DMS53 treated with DMSO at 0.1 percent for 48 hours (cell line): ENCODE measurements at regions not wholly inside any gene's neighbourhood (a gene's known extent, or its start where the extent isn't known, plus 50 kb on each side); places are given as distances from the start of the nearest gene placed in this dataset.
"Not testable (repeated sequence)": the region's sequence is repeated elsewhere in the genome, so short reads cannot be mapped to it uniquely, and the experiment has no call there.

Experiments
- DNase-seq: peaks from one replicate; lab custom pipeline; 2025; ENCODE audit not compliant: unreplicated experiment; lab: John Stamatoyannopoulos, UW

DNA sequence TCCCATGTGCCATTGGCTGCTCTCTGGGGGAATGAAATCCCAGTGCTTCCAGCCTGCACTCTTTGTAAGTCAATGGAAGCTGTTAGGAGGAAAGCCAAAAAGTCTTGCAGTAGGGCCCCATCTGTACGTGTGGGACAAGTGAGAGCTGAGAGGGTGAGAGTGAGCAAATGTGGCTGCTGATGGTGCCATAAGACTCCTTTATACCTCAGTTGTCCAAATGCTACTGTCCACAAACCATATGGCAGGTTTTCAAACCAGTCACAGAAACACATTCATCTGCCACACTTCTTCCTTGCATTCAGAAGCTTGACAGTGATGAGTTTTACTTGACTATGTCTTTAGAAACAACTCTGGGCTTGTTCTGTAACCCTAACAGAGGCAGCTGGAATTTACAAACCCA, 543.8 kb downstream of the CSNK1G3 start:
- DNase-seq: no peak

DNA sequence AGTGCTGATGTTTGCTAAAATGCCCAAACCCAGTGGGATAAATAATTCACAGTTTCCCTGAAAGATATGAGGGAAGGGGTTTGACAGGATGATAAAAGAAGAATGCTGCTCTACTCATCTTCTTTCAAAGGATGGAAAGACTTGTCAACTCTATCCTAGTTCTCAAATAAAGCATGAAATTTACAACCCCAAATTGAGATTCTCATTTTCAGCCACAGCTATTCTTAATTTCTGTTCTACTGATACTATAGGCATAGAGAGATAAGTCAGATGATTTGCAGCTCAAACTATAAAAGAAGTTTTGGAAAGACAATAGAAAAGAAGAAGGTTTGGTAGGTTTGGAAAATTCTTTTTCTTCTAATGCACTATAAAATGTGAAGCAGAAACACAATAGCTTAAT, 542.6 kb downstream of the CSNK1G3 start:
- DNase-seq: no peak

DNA sequence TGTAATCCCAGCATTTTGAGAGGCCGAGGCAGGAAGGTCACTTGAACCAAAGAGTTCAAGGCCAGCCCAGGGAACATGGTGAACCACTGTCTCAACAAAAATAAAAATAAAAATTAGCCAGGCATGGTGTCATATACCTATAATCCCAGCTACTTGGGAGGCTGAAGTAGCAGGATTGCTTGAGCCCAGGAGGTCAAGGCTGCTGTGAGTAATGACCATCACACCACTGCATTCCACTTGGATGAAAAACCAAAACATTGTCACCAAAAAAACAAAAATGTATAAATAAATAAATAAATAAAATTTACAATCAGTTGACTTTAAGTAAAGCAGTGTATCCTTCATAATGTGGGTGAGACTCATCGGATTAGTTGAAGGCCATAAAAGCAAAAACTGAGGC, 541.4 kb downstream of the CSNK1G3 start:
- DNase-seq: no peak

DNA sequence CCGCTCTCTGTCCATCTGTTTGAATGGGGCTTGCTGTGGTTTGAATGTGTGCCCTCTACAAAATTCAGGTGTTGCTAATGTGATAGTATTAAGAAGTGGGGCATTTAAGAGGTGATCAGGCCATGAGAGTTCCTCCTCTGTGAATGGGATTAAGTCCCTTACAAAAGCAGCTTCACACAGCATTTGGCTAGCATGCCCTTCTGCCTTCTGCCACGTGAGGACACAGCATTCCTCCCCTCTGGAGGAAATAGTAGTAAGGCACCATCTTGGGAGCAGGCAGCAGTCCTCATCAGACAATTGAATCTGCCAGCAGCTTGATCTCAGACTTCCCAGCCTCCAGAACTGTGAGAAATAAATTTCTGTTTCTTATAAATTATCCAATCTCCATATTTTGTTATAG, 540.2 kb downstream of the CSNK1G3 start:
- no peak for DNase-seq

DNA sequence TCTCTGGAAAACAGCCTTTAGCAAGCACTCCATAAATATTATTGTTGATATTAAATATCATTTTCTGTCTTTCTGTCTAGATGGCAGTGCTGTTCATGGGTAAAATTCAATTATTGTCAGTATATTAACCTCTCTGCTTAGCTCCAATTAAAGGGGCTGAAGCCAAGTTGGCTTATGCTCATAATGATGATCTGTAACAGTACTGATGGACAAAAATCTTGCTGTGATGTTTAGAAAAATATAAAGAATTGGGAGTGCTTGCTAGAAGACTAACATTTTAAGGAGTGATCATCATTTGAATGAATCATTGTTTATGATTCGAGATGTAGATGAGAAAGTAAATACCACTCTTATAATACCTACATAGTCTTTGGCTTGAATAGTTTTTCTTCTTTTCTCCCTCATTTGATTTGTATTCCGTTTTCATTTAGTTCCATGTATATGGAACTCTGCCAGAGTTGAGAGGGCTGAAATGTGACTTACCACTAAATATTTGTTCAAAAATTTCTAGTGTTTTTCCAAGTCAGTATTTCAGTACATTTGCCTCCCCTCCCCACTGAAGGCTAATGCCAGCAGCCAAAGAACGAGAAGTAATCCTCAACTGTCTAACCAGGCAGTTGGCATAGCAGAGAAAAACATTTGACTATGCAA, 538.3 kb downstream of the CSNK1G3 start:
- no peak for DNase-seq

DNA sequence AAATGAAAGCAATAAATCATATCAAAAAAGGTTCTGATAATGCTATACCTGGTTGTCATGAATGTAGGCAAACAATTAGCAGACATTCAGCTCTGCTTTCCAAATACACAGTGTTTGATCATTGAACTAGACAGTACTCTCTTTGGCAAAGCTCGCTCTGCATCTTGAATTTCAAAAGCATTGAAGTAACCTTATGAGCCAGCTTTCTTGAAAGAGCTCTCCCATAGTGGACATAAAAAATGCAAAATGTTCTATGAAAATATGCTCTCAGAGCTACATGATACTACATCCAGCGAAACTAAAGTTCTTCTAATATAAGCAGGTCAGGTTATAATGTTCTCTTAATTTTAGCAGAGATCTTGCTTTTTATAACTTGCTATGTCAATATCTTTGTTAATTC, 533.4 kb downstream of the CSNK1G3 start:
- no peak for DNase-seq

DNA sequence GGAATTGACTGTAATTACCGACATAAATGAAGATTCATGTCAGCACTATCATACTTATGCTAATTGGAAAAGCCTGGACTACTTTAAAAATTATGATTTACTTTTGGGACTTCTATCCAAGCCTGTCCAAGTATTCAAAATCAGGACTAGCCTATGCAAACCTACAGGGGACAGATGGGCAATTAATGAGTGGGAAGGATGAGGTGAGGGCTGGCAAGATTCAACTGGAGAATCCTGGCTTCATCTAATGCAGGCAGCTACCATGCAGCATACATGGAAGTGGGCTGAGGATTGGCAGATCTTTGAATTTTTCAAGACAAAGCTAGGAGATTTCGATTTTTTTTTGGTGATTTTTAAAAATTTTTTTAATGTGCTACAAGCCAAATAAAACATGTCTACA, 532.6 kb downstream of the CSNK1G3 start:
- DNase-seq: no peak

DNA sequence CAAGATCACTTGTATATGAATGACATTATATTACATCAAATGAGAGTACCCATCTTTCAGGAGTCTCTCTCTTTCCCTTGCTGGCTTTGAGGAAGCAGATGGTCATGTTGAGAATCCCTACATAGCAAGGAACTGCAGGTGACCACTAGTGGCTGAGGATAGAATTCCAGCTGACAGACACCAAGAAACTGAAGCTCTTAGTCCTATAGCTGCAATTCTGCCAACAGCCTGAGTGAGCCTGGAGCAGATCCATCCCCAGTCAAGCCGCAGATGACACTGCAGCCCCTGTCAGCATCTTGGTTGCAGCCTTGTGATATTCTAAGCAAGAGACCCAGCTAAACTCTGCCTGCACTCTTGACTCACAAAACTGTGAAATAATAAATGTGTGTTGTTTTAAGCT, 531.5 kb downstream of the CSNK1G3 start:
- DNase-seq: peak; percentile 9

DNA sequence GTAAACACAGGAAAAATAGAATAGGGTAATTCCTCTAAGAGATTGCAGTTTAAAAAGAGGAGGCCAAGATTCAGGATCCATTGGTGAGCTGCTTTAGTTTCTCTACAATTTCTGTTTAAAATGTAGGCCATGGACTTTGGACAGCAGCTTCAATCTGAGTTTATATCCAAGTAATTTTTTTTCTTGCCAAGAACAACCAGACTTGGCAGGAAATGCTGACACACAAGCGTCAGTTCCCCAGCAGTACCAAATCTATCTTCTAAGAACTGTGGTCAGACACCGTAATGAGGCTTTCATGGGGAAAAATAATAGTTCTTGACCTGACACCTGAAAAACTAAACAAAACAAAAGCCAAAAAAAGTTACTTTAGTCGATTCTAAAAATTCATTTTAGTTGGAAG, 528.8 kb downstream of the CSNK1G3 start:
- DNase-seq: no peak

DNA sequence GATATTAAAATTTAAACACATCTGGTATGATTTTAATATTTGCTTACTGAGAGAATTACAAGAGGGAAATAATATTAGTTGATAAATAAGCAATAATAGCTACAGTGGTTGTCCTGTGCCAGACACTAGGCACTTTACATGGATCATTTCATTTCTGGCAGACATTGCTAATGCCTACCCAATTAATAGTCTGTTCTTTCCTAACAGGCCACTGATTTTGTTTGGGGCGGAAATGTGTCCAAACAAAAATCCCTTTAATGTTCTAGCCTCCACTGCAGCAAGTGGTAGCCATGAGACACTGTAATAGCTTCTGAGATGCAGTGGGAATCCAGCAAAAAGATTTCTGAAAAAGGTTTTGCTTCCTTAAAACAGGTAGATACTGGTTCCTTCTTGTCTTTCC, 527.4 kb downstream of the CSNK1G3 start:
- DNase-seq: no peak

DNA sequence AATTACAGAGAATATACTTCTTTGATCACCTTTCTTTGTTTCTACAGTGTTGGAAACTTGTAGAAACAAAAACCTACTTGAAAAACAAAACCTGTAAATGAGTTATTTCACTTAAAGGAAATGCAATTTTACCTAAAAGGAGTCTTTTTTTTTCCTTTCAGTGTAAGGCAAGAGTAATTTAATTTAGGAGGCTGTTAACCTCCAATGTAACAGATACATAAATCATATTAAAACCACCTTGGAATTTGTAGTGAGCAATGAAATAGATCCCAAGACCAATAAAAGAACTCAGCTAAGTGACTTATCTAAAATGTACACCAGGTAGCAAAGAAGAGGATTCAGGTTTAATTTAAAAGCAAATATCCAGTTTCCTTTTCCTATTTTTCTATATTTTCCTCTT, 524.8 kb downstream of the CSNK1G3 start:
- DNase-seq: no peak

DNA sequence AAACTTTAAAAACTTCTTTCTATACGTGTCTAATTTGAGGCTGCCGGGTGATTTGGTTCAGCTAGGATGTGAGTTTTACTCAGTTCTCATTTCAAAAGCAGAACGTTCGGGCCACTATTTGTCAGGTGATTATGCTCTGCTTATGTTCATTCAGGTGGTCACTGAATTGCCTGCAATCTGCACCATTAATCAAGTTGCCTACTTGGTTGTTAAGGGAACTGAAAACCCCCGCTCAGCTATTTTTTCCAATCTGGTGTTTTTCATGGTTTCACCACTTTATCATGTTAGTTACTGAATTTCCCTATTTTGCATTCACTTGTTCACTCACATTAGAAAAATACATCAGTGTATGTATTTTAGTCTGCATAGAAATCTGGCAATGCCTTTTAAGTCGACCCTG, 523.0 kb downstream of the CSNK1G3 start:
- DNase-seq: no peak

DNA sequence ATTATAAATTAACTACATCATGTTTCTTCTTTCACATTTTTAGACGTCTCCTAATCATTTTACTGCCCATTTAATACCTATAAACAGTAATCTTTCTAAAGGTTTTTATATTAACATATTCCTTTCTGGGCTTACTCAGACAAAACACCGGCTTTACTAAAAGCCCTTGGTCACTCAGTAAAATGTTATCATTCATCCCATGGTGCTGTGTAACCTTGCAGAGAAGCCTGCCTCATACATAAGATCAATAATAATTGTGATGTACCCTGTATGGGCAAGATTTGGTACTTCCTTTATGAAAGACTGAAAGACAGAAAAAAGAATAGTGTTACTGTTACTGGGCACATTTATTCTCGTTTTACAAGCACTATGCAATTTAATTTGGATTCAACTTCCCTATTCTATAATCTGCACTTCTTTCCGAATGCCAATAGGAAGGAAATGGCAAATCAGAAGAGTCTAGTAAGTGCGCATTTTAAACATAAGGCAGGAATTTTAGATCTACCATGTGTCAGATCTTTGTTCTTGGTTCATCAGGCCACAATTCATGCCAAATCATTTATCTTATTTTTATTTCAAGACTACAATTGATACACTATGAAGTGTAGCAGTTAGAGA, 522.2 kb downstream of the CSNK1G3 start:
- no peak for DNase-seq

DNA sequence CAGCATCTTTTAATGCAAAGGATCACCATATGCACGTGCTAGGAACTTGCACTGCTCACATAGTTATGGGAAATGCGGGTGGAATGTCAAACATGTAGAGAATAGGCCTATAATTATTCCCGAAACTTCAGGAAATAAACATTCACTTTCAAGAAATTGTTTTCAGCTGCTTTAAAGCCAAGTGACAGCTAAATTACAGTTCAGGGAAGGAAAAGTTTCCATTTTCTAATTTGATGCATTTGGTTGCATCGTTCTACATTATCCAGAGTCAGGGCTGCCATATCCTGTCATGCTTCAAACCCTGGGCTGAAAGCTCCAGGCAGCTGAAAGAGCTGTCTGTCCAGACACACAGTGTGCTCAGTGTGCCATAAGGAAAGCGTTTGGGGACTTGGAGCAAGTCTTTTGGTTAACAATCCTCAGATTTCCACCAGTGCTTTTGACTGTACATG, 518.1 kb downstream of the CSNK1G3 start:
- no peak for DNase-seq

DNA sequence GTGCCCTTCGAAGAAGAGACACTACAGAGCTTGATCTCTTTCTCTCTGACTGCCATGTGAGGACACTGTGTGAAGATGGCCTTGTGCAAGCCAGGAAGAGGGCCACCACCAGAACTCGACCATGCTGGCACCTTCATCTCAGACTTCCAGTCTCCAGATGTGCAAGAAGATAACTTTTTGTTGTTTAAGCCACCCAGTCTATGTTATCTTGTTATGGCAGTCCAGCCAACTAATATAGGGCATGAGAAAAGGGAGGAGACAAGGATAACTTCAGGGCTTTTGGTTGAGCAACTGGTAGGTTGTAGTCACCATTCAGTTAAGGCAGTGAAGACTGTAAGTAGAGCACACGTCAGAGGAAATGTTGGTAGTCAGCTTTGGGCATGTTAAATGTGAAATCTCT, 515.5 kb downstream of the CSNK1G3 start:
- no peak for DNase-seq

DNA sequence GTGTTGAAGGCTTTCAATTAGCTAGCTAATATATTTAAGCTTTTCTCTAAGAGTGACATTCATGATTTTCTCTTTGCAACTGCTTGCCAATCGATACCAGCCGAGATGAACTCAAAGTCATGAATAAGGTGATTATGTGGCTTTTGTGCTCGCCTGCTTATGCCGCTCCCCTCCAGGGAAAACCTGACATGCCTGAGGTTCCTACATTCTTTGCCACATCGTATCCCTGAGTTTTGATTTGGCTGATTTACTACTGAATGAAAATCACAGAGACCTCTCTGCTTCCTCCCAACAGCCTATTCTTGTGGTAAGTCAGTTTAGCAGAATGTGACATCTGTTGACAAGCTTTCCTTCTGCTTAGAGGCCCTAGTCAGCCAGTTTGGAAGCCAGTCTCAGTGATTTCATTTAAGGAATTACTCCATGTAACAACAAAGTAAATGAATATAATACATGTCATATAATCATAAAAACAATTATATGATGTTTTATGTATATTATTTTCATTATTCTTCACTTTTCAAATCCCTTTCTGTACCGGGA, 513.4 kb downstream of the CSNK1G3 start:
- no peak for DNase-seq

DNA sequence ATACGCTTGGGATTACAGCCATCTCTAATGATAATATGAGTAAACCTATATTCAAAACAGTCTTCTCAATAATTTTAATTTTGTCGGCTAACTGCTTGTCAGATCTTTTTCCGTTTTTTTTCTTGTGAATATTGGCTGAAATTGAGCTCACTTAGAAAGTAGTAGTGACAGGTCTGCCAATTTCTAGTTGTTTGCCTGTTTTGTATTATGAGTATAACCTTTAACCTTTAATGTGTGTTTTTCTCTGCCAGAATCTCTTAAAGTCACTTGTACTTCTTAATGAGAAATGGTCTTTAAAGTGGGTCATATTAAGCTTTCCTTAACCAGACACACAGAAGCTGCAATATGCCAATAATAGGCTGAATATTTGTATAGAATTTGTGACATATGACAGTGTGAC, 511.0 kb downstream of the CSNK1G3 start:
- no peak for DNase-seq

DNA sequence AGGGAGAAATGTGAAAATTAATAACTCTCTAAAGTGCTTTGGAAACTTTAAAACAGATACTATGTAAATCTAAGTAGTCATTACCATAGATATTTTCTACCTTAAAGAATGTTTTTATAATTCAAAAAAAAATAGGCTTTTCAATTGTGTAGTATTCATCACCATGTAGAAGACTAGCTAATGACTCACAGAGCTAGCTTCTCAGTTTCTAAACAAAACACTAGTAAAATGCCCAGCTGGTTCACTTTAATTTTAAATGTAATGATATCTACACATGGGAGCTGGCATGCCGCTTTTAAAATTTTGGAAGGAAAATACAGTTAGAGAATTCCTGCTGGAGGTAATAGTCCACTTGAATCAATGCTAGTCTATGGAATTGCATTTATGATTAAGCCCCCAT, 509.8 kb downstream of the CSNK1G3 start:
- DNase-seq: no peak

DNA sequence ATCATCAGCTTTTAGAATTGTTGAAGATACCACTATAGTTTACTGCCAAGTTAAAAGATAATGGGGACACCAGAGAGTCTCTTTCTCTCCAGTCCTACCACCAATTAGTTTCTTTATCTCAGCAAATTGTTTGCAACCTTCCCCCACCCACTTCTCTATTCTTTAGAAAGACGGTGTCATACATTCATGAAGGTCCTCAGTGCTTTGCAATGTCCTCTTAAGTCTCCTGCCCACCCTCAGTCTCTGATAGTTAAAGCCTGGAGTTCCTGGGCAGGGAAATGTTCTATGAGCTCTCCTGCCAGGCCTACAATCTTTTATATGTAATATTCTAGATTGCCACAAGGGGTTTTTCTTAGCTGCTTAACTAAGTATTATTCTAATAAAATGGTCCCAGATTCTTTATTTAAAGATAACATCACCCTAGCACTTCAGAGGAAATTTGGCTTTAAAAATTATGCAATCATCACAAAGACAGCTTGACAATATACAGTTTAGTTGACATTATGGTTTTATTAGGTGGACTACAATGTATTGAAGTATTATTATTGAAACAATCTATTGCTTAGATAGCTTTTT, 509.2 kb downstream of the CSNK1G3 start:
- DNase-seq: no peak

DNA sequence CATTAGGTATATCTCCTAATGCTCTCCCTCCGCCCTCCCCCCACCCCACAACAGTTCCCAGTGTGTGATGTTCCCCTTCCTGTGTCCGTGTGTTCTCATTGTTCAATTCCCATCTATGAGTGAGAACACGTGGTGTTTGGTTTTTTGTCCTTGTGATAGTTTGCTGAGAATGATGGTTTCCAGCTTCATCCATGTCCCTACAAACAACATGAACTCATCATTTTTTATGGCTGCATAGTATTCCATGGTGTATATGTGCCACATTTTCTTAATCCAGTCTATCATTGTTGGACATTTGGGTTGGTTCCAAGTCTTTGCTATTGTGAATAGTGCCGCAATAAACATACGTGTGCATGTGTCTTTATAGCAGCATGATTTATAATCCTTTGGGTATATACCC, 505.3 kb downstream of the CSNK1G3 start:
- DNase-seq: not testable (repeated sequence)

DNA sequence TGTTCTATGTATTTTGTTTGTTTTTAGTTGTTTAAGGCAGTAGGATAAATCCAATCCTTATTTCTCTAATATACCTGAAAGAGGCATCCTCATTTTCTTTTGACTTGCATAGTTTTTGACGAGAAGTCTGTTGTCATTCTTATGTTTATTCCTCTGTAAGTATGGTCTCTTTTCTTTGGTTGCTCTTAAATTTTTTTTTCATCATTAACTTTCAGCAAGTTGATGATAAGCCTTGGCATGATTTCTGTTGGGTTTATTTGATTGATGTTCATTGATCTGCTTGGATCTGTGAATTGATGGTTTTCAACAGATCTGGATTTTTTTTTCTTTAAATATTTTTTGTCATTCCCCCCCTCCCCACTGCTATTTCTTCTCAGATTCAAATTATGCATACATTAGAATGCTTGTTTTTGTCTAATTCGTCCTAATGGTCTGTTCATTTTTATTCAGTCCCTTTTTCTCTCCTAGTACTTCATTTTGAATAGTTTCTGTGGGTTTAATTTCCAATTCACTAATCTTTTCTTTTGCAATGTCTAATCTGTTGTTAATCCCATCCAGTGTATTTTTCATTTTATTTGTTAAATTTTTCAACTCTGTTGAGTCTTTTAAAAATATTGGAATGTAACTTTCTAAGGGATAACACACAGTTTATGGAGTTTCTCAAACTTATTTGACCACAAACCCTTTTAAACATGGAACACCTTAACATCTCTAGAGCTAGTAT, 495.9 kb downstream of the CSNK1G3 start:
- DNase-seq: peak; percentile 18
